Kidney epithelial cell (primary cell): ENCODE measurements at regions not wholly inside any gene's neighbourhood (a gene's known extent, or its start where the extent isn't known, plus 50 kb on each side); places are given as distances from the start of the nearest gene placed in this dataset.

Source experiments
- DNase-seq: peaks from one replicate; pipeline ENCODE4 v3.0.0-alpha.2; 2010; ENCODE audit warnings: low read depth
- H3K27me3 ChIP-seq: 2 replicates; pipeline ENCODE4 v1.6.0; 2011; ENCODE audit warnings: low read length; ENCODE audit not compliant: control insufficient read depth, insufficient read depth
- H3K36me3 ChIP-seq: 2 replicates; pipeline ENCODE4 v1.5.1; 2011; ENCODE audit warnings: low read length; ENCODE audit not compliant: control insufficient read depth, insufficient read depth
- H3K4me3 ChIP-seq: 2 replicates; pipeline ENCODE4 v1.5.1; 2011; ENCODE audit warnings: low read depth, mild to moderate bottlenecking, control low read depth, low read length
- CTCF ChIP-seq: IDR thresholded peaks from 2 replicates; pipeline ENCODE4 v1.5.1; 2011; ENCODE audit warnings: mild to moderate bottlenecking, moderate library complexity, low read length, control low read depth, inconsistent platforms; ENCODE audit not compliant: insufficient read depth, poor library complexity, severe bottlenecking

- no peak for TF ChIP-seq CTCF
- Histone ChIP-seq H3K36me3 (no peaks in the 10 kb centered on the region), H3K27me3 (no peaks in the 10 kb centered on the region), H3K4me3 (no peak overlapping the region)
- DNase-seq, result no peak
Measured at GRCh38 chr11:11021563-11021962, 163.7 kb upstream of the ZBED5 start.

- H3K36me3 ChIP-seq, result no peaks in the 10 kb centered on the region
- no peak for DNase-seq
- no peak for TF ChIP-seq CTCF
Measured at GRCh38 chr11:11020747-11021149, 162.9 kb upstream of the ZBED5 start.

GRCh38 chr11:11020219-11020726 lies 162.4 kb upstream of the ZBED5 start:
- H3K27me3 ChIP-seq, result no peaks in the 10 kb centered on the region
- H3K36me3 ChIP-seq, result no peaks in the 10 kb centered on the region
- no peak overlapping the region for H3K4me3 ChIP-seq
- TF ChIP-seq CTCF, result no peak
- no peak for DNase-seq

More at GRCh38 chr11:11020747-11021149, 162.9 kb upstream of the ZBED5 start:
- Histone ChIP-seq H3K27me3 (no peaks in the 10 kb centered on the region), H3K4me3 (no peak overlapping the region)

- no peaks in the 10 kb centered on the region for H3K27me3 ChIP-seq
- no peaks in the 10 kb centered on the region for H3K36me3 ChIP-seq
- TF ChIP-seq CTCF, result no peak
- DNase-seq, result no peak
- no peak overlapping the region for H3K4me3 ChIP-seq
Measured at GRCh38 chr11:11016943-11017342, 159.1 kb upstream of the ZBED5 start.

- no peak overlapping the region for H3K4me3 ChIP-seq
- DNase-seq, result no peak
- TF ChIP-seq CTCF, result no peak
- no peaks in the 10 kb centered on the region for H3K27me3 ChIP-seq
- no peaks in the 10 kb centered on the region for H3K36me3 ChIP-seq
Measured at GRCh38 chr11:11016068-11016467, 158.2 kb upstream of the ZBED5 start.

- no peak for TF ChIP-seq CTCF
- no peak overlapping the region for H3K4me3 ChIP-seq
- no peaks in the 10 kb centered on the region for H3K36me3 ChIP-seq
- H3K27me3 ChIP-seq, result no peaks in the 10 kb centered on the region
- DNase-seq, result no peak
Measured at GRCh38 chr11:11011617-11012016, 153.8 kb upstream of the ZBED5 start.
